Panc1 (cell line): ENCODE measurements at regions not wholly inside any gene's neighbourhood (a gene's known extent, or its start where the extent isn't known, plus 50 kb on each side); places are given as distances from the start of the nearest gene placed in this dataset.

ENCODE experiments used
- ATAC-seq: fragments of 200-7000 bp; cut with Tn5 transposase; 2 replicates; pipeline ENCODE4 v1.9.1; 2020; ENCODE audit warnings: mild to moderate bottlenecking, moderate library complexity
- BruUV-seq: library from RNA; stranded (reverse); fragments of 400-500 nt; replicated peaks from 2 replicates; lab custom pipeline; 2021; lab: Mats Ljungman, UMichigan
- CTCF ChIA-PET: fragments of 300-600 bp; sonication (Branson Sonifier 250); formaldehyde crosslinking; loops from one replicate; lab custom pipeline; 2022; ENCODE audit warnings: antibody characterized with exemption; lab: Charles Lee
- POLR2A ChIA-PET: fragments of 300-600 bp; sonication (Branson Sonifier 250); formaldehyde crosslinking; loops from one replicate; lab custom pipeline; 2022; ENCODE audit warnings: antibody characterized with exemption; lab: Charles Lee
- DNase-seq: peaks from one replicate; pipeline ENCODE4 v3.0.0-alpha.2; 2010; ENCODE audit warnings: low read depth, low spot score
- H3K27ac ChIP-seq: 2 replicates; pipeline ENCODE4 v1.5.1; 2011; ENCODE audit warnings: mild to moderate bottlenecking, low read length, inconsistent platforms
- H3K27me3 ChIP-seq: fragments of 200-500 bp; sonication (Bioruptor generic); 2 replicates; pipeline ENCODE4 v1.6.0; 2014; ENCODE audit warnings: low read length, inconsistent platforms; ENCODE audit not compliant: control insufficient read depth, insufficient read depth
- H3K36me3 ChIP-seq: fragments of 200-500 bp; sonication (Bioruptor generic); 2 replicates; pipeline ENCODE4 v1.5.1; 2014; ENCODE audit warnings: inconsistent platforms, mild to moderate bottlenecking, low read length, moderate library complexity; ENCODE audit not compliant: control insufficient read depth, insufficient read depth
- H3K4me1 ChIP-seq: 2 replicates; pipeline ENCODE4 v1.5.1; 2011; ENCODE audit warnings: inconsistent platforms, mild to moderate bottlenecking, low read length, moderate library complexity; ENCODE audit not compliant: control insufficient read depth, insufficient read depth
- H3K4me3 ChIP-seq, 2 experiments: 2 replicates each; pipeline ENCODE4 v1.5.1; 2011 to 2012; ENCODE audit warnings: low read depth in 2 of 2, low read length in 2 of 2, mild to moderate bottlenecking in 2 of 2, inconsistent platforms in 1 of 2, moderate library complexity in 1 of 2
- H3K9me3 ChIP-seq: fragments of 200-500 bp; sonication (Bioruptor generic); 2 replicates; pipeline ENCODE4 v1.5.1; 2014; ENCODE audit warnings: low read depth, mild to moderate bottlenecking, inconsistent platforms, low read length, moderate library complexity; ENCODE audit not compliant: control insufficient read depth, insufficient read depth
- CTCF ChIP-seq: fragments of 450-650 bp; IDR thresholded peaks from 2 replicates; pipeline ENCODE4 v1.5.1; 2017; ENCODE audit warnings: mild to moderate bottlenecking
- POLR2AphosphoS5 ChIP-seq: IDR thresholded peaks from 2 replicates; pipeline ENCODE4 v1.6.1; 2012; ENCODE audit warnings: mild to moderate bottlenecking, low read depth, low read length, moderate library complexity
- REST ChIP-seq, 2 experiments: IDR thresholded peaks; 2 replicates each; pipeline ENCODE4 v1.6.1; 2011 to 2012; ENCODE audit warnings: low read depth in 2 of 2, control low read depth in 1 of 2, low read length in 1 of 2, mild to moderate bottlenecking in 1 of 2, moderate library complexity in 1 of 2; ENCODE audit not compliant: insufficient read depth in 1 of 2
- SIN3A ChIP-seq: IDR thresholded peaks from 2 replicates; pipeline ENCODE4 v1.6.1; 2012; ENCODE audit warnings: low read depth, mild to moderate bottlenecking, low read length, moderate library complexity, borderline replicate concordance; ENCODE audit not compliant: insufficient read depth
- TCF7L2 ChIP-seq: IDR thresholded peaks from 2 replicates; pipeline ENCODE4 v1.6.1; 2011; ENCODE audit warnings: mild to moderate bottlenecking, low read depth, low read length, inconsistent platforms
- in situ Hi-C: cut with HindIII; loops from 2 replicates; pipeline ENCODE4 v1.10.0; 2016; ENCODE audit warnings: low sequenced_read_pairs, low pct_unique_long_range_greater_than_20kb
- intact Hi-C: fragments of 100-400 bp; cut with micrococcal nuclease; formaldehyde crosslinking; loops from one replicate; pipeline ENCODE4 v1.10.0; 2022; ENCODE audit not compliant: unreplicated experiment

DNA sequence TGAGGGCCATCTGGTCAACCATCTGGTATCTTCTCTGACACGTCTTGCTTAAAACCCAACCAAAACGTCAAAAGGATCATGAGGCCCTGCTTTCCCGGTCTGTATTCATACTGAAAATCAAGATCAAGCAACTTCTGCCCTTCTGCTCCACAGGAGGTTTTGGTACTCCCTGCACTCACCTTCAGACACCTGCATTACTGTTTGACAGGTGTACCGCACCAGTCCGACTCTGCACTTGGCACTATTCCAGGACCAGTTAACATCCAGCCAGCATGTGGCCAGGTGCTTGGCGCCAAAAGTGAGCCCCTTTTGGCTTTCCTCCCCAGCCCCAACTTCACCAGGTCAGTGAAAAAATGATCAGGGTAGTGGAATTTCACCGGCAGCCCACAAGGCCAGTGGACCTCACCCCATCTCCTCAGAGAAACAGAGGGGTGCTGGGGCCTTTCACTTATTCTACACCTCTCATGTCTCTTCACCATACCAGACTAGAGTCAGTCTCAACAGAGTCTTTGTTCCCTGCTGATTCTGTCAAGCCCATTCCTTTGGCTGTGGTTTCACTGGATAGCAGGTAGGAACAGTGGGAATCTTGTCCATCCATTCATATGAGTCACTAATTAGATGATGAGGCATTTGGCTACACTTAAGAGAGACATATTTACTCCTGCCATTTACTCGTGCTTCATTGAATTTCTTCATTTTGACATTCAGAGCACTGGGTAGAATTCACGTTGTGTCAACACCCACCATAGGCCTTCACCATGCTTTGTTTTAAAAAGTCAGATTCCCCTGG is 85.3 kb downstream of the ZNF726 start:
- POLR2A ChIA-PET, result no interaction called here

GRCh38 chr19:24000656-24001055 is 86.0 kb downstream of the ZNF726 start:
- Histone ChIP-seq H3K9me3 (no peaks in the 10 kb centered on the region), H3K4me1 (no peaks in the 10 kb centered on the region), H3K36me3 (no peaks in the 10 kb centered on the region), H3K4me3 (no peak overlapping the region), H3K27ac (no peak overlapping the region), H3K27me3 (no peaks in the 10 kb centered on the region)
- intact Hi-C loops (no loop called here), in situ Hi-C loops (no loop called here)
- POLR2A ChIA-PET, result no interaction called here
- no peak for DNase-seq
- no peak for ATAC-seq
- CTCF ChIA-PET, result no interaction called here
- BruUV-seq, result no TSS peak
- TF ChIP-seq POLR2AphosphoS5 (no peak), REST (IDR thresholded peaks at IDR 0.05; ENCODE audit: insufficient read depth in 1 of 2, low read depth in 2 of 2, low read length in 1 of 2) (no peak), CTCF (no peak), SIN3A (no peak)

More for the DNA sequence above, 85.3 kb downstream of the ZNF726 start:
- DNase-seq, result no peak
- Histone ChIP-seq H3K27me3 (no peaks in the 10 kb centered on the region), H3K4me1 (no peaks in the 10 kb centered on the region), H3K36me3 (no peaks in the 10 kb centered on the region), H3K9me3 (no peaks in the 10 kb centered on the region), H3K4me3 (no peak overlapping the region), H3K27ac (no peak overlapping the region)
- in situ Hi-C loops, result no loop called here
- TF ChIP-seq POLR2AphosphoS5 (no peak), TCF7L2 (no peak), CTCF (no peak), SIN3A (no peak)
- no peak for ATAC-seq
- no TSS peak for BruUV-seq
- CTCF ChIA-PET, result no interaction called here
- intact Hi-C loops, result no loop called here
